Renal cortical epithelial cell (primary cell): ENCODE measurements at regions not wholly inside any gene's neighbourhood (a gene's known extent, or its start where the extent isn't known, plus 50 kb on each side); places are given as distances from the start of the nearest gene placed in this dataset.
"Not testable (repeated sequence)": the region's sequence is repeated elsewhere in the genome, so short reads cannot be mapped to it uniquely, and the experiment has no call there.

ENCODE experiments used
- DNase-seq: peaks from one replicate; pipeline ENCODE4 v3.0.0-alpha.2; 2011; ENCODE audit warnings: low read depth

- not testable (repeated sequence) for DNase-seq
Measured at GRCh38 chr1:78203410-78203982, 157.7 kb downstream of the GIPC2 start.

- DNase-seq = no peak
Measured at GRCh38 chr1:78210175-78210574, 164.4 kb downstream of the GIPC2 start.

GRCh38 chr1:78211483-78212092 is 165.8 kb downstream of the GIPC2 start:
- no peak for DNase-seq

- no peak for DNase-seq
Measured at GRCh38 chr1:78214334-78214733, 168.6 kb downstream of the GIPC2 start.

- DNase-seq = peak; percentile 37
Measured at GRCh38 chr1:78222225-78222959, 176.6 kb downstream of the GIPC2 start.

GRCh38 chr1:78222960-78223358 is 177.2 kb downstream of the GIPC2 start:
- no peak for DNase-seq

GRCh38 chr1:78223417-78224215 is 177.8 kb downstream of the GIPC2 start:
- peak; percentile 98 for DNase-seq

- no peak for DNase-seq
Measured at GRCh38 chr1:78224246-78224785, 178.6 kb downstream of the GIPC2 start.

- DNase-seq = peak; percentile 93
Measured at GRCh38 chr1:78224861-78225552, 179.2 kb downstream of the GIPC2 start.

- DNase-seq = no peak
Measured at GRCh38 chr1:78226784-78227183, 181.0 kb downstream of the GIPC2 start.

- peak; percentile 93 for DNase-seq
Measured at GRCh38 chr1:78227705-78228635, 182.2 kb downstream of the GIPC2 start.

GRCh38 chr1:78229344-78229743 is 183.6 kb downstream of the GIPC2 start:
- DNase-seq = peak; percentile 88

- DNase-seq = no peak
Measured at GRCh38 chr1:78231477-78231876, 185.7 kb downstream of the GIPC2 start.

- DNase-seq = no peak
Measured at GRCh38 chr1:78231894-78232293, 186.1 kb downstream of the GIPC2 start.

GRCh38 chr1:78232630-78233029 is 186.9 kb downstream of the GIPC2 start:
- DNase-seq = no peak

- DNase-seq = no peak
Measured at GRCh38 chr1:78234496-78234895, 188.7 kb downstream of the GIPC2 start.

GRCh38 chr1:78236716-78237115 is 190.9 kb downstream of the GIPC2 start:
- DNase-seq = peak; percentile 89

GRCh38 chr1:78237364-78237916 is 191.7 kb downstream of the GIPC2 start:
- peak; percentile 84 for DNase-seq

- no peak for DNase-seq
Measured at GRCh38 chr1:78240191-78240590, 194.4 kb downstream of the GIPC2 start.

- no peak for DNase-seq
Measured at GRCh38 chr1:78240755-78241154, 195.0 kb downstream of the GIPC2 start.
